ENCODE measurements at regions not wholly inside any gene's neighbourhood (a gene's known extent, or its start where the extent isn't known, plus 50 kb on each side); places are given as distances from the start of the nearest gene placed in this dataset.

GRCh38 chr16:62638964-62639870 is 603.0 kb upstream of the CDH8 start:
- TF ChIP-seq CTCF (conservative IDR thresholded peaks at IDR 0.05; ENCODE audit: control insufficient read depth, insufficient read depth, low read depth, low read length) = no peak
- DNase-seq (ENCODE audit: low read depth) = no peak
- H3K4me3 ChIP-seq (ENCODE audit: control insufficient read depth, low read depth, low read length) = no peak overlapping the region

- no peak for TF ChIP-seq CTCF (conservative IDR thresholded peaks at IDR 0.05; ENCODE audit: control insufficient read depth, insufficient read depth, low read depth, low read length)
- H3K4me3 ChIP-seq (ENCODE audit: control insufficient read depth, low read depth, low read length) = no peak overlapping the region
- no peak for DNase-seq (ENCODE audit: low read depth)
Measured at GRCh38 chr16:62638324-62638911, 602.2 kb upstream of the CDH8 start.

DNA sequence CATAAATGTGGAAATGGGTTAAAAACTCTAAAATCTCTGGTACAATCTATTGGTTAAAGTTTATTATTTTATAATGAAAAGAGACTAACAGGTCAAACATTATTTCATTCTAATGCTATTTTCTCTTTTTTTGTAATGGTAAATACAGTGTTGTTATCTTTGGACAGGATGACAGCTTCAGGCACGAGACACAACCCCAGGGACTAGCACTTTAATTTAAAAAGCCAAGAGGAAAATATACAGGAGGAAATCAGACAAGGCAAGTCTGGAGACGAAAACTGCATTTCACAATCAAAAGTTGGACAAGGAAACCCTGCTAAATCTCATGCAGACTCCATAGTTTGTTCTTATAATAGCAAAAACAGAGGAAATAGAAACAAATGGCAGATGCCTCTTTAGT is 589.1 kb upstream of the CDH8 start:
- no peak for DNase-seq (ENCODE audit: low read depth)
- no peak for TF ChIP-seq CTCF (conservative IDR thresholded peaks at IDR 0.05; ENCODE audit: control insufficient read depth, insufficient read depth, low read depth, low read length)
- no peak overlapping the region for H3K4me3 ChIP-seq (ENCODE audit: control insufficient read depth, low read depth, low read length)

DNA sequence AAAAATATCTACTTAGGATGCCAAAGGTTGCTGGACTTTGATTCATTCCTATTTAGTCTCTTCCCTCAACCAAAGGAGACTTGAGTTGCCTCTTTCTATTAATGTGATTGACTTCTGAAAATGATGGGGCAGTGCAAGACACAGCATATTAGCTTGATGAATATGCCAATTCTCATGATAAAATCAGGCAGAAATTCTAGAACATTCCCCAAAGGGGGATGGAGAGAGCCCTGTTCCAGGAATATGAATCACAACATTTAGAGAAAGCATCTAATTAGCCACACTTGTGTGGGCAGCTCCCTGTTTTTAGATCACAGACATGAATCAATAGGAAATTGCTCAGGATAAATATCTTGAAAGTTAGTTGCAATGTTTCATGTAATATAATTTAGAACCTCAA is 584.0 kb upstream of the CDH8 start:
- DNase-seq (ENCODE audit: low read depth) = no peak
- no peak for TF ChIP-seq CTCF (conservative IDR thresholded peaks at IDR 0.05; ENCODE audit: control insufficient read depth, insufficient read depth, low read depth, low read length)
- H3K4me3 ChIP-seq (ENCODE audit: control insufficient read depth, low read depth, low read length) = no peak overlapping the region

DNA sequence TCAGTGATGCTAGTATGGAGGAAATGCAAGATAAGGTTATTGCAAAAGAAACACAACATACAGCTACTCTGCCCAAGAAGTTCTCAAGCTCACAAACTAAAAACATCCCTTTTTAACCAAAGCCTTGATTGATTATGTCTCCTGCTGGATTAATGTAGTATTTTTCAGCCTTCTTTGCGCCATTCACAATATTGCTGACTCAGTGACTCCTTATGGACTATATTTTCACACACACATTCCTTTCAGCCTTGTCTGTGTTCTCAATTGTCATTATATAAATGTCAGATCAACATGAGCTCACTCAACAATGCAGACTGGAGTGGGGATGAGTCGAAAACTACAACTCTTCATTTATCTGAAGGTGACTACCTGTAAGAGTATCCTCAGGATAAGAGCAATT is 579.3 kb upstream of the CDH8 start:
- DNase-seq (ENCODE audit: low read depth) = no peak
- TF ChIP-seq CTCF (conservative IDR thresholded peaks at IDR 0.05; ENCODE audit: control insufficient read depth, insufficient read depth, low read depth, low read length) = no peak
- H3K4me3 ChIP-seq (ENCODE audit: control insufficient read depth, low read depth, low read length) = no peak overlapping the region

- H3K4me3 ChIP-seq (ENCODE audit: control insufficient read depth, low read depth, low read length) = no peak overlapping the region
- no peak for TF ChIP-seq CTCF (conservative IDR thresholded peaks at IDR 0.05; ENCODE audit: control insufficient read depth, insufficient read depth, low read depth, low read length)
- no peak for DNase-seq (ENCODE audit: low read depth)
Measured at GRCh38 chr16:62610291-62610690, 574.1 kb upstream of the CDH8 start.
